K562 (cell line): ENCODE measurements at regions not wholly inside any gene's neighbourhood (a gene's known extent, or its start where the extent isn't known, plus 50 kb on each side); places are given as distances from the start of the nearest gene placed in this dataset.

Source experiments
- BHLHE40 ChIP-seq: IDR thresholded peaks from 2 replicates; pipeline ENCODE4 v1.6.1; 2011; ENCODE audit warnings: low read length, improper control_type of control experiment
- FOXJ3 ChIP-seq: sonication (generic); formaldehyde crosslinking; IDR thresholded peaks from 2 replicates; pipeline ENCODE4 v1.4.0; 2020; ENCODE audit warnings: mild to moderate bottlenecking, missing genetic modification reagents
- HMGN3 ChIP-seq: IDR thresholded peaks from 2 replicates; pipeline ENCODE4 v1.6.1; 2011; ENCODE audit warnings: borderline replicate concordance, low read depth, mild to moderate bottlenecking, mixed read lengths, low read length; ENCODE audit not compliant: insufficient read length; ENCODE audit errors: extremely low read depth
- NR2C2 ChIP-seq, 2 experiments: fragments of 200-800 bp in 1 of 2; sonication (Bioruptor generic) in 1 of 2; sonication (generic) in 1 of 2; formaldehyde crosslinking in 1 of 2; IDR thresholded peaks; 2 replicates each; pipeline versions ENCODE4 v1.6.1 to v1.8.0; 2016 to 2022; ENCODE audit warnings: mild to moderate bottlenecking in 1 of 2, missing compliant biosample characterization in 1 of 2, missing genetic modification characterization in 1 of 2, missing genetic modification reagents in 1 of 2
- RAD21 ChIP-seq, 2 experiments: fragments of 250-450 bp in 1 of 2; fragments of 450-650 bp in 1 of 2; sonication (Bioruptor Pico) in 1 of 2; formaldehyde crosslinking in 1 of 2; IDR thresholded peaks in 1 of 2; conservative IDR thresholded peaks in 1 of 2; 2 replicates each; pipeline versions ENCODE4 v1.4.0 to v1.8.0; 2020 to 2022; ENCODE audit warnings: mild to moderate bottlenecking in 2 of 2, moderate library complexity in 1 of 2
- SRSF1 ChIP-seq: fragments of 200-400 bp; formaldehyde crosslinking; IDR thresholded peaks from 2 replicates; pipeline ENCODE4 v1.6.1; 2017; ENCODE audit warnings: mild to moderate bottlenecking, low read depth, low read length, moderate library complexity
- TF ChIP-seq, protein P1 (sequence below), 2 experiments: fragments of 450-650 bp in 1 of 2; sonication (generic) in 1 of 2; formaldehyde crosslinking; conservative IDR thresholded peaks; 2 replicates each; pipeline versions ENCODE4 v1.4.0 to v1.8.1; 2020 to 2022; ENCODE audit warnings: mild to moderate bottlenecking in 1 of 2, missing genetic modification reagents in 1 of 2
- TF ChIP-seq, protein P2 (sequence below): sonication (generic); IDR thresholded peaks from 2 replicates; pipeline ENCODE4 v1.6.1; 2016
- TF ChIP-seq, protein P3 (sequence below): fragments of 450-650 bp; formaldehyde crosslinking; IDR thresholded peaks from 2 replicates; pipeline ENCODE4 v1.4.0; 2022; ENCODE audit warnings: missing genetic modification characterization
- TF ChIP-seq, protein P4 (sequence below): IDR thresholded peaks from 3 replicates; pipeline ENCODE4 v1.6.1; 2011; ENCODE audit warnings: borderline replicate concordance, mild to moderate bottlenecking; ENCODE audit not compliant: insufficient read length, insufficient read depth
- TF ChIP-seq, protein P5 (sequence below): fragments of 250-450 bp; sonication (Bioruptor Pico); IDR thresholded peaks from 2 replicates; pipeline ENCODE4 v1.5.0; 2021; ENCODE audit warnings: mild to moderate bottlenecking, borderline replicate concordance
- TF ChIP-seq, protein P6 (sequence below): sonication (generic); formaldehyde crosslinking; IDR thresholded peaks from 2 replicates; pipeline ENCODE4 v1.8.1; 2022; ENCODE audit warnings: missing genetic modification reagents

DNA sequence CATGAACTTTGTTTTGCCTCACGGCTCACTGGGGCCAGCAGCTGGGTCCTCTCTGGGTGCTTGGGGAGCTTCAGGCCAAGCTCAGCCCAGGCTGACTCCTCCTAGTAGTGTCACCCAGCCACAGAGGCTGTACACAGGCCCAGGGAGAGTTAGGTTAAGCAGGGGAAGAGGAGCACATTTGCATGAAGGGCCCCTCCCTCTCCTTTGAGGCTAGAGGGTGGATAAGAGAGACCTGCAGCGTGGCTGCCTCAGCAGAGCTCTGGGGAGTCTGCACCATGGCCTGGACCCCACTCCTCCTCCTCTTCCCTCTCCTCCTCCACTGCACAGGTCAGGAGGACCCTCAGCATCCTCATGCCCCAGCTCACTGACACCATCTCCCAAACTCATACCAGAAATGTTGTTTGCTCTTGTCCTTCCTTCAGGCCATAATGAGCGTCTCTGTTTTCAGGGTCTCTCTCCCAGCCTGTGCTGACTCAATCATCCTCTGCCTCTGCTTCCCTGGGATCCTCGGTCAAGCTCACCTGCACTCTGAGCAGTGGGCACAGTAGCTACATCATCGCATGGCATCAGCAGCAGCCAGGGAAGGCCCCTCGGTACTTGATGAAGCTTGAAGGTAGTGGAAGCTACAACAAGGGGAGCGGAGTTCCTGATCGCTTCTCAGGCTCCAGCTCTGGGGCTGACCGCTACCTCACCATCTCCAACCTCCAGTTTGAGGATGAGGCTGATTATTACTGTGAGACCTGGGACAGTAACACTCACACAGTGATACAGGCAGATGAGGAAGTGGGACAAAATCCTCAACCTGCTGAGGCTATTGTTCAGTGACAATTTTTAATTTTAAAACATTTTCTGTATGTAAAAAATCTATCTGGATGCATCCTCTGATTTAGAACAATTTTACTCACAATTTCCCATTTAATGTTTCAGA, 82.4 kb upstream of the VPREB1 start:
- no peak for TF ChIP-seq NR2C2 (CRISPR knock-in tag; IDR thresholded peaks at IDR 0.05)
- TF ChIP-seq NR2C2 (tag; IDR thresholded peaks at IDR 0.05) = no peak
- TF ChIP-seq, protein P1, sequence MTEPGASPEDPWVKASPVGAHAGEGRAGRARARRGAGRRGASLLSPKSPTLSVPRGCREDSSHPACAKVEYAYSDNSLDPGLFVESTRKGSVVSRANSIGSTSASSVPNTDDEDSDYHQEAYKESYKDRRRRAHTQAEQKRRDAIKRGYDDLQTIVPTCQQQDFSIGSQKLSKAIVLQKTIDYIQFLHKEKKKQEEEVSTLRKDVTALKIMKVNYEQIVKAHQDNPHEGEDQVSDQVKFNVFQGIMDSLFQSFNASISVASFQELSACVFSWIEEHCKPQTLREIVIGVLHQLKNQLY (CRISPR knock-in tag; conservative IDR thresholded peaks at IDR 0.05) = no peak
- TF ChIP-seq, protein P2, sequence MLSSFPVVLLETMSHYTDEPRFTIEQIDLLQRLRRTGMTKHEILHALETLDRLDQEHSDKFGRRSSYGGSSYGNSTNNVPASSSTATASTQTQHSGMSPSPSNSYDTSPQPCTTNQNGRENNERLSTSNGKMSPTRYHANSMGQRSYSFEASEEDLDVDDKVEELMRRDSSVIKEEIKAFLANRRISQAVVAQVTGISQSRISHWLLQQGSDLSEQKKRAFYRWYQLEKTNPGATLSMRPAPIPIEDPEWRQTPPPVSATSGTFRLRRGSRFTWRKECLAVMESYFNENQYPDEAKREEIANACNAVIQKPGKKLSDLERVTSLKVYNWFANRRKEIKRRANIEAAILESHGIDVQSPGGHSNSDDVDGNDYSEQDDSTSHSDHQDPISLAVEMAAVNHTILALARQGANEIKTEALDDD = no peak
- TF ChIP-seq BHLHE40 = no peak
- no peak for TF ChIP-seq FOXJ3 (CRISPR knock-in tag)
- TF ChIP-seq SRSF1 = no peak
- TF ChIP-seq, protein P3, sequence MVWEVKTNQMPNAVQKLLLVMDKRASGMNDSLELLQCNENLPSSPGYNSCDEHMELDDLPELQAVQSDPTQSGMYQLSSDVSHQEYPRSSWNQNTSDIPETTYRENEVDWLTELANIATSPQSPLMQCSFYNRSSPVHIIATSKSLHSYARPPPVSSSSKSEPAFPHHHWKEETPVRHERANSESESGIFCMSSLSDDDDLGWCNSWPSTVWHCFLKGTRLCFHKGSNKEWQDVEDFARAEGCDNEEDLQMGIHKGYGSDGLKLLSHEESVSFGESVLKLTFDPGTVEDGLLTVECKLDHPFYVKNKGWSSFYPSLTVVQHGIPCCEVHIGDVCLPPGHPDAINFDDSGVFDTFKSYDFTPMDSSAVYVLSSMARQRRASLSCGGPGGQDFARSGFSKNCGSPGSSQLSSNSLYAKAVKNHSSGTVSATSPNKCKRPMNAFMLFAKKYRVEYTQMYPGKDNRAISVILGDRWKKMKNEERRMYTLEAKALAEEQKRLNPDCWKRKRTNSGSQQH = no peak
- TF ChIP-seq, protein P4, sequence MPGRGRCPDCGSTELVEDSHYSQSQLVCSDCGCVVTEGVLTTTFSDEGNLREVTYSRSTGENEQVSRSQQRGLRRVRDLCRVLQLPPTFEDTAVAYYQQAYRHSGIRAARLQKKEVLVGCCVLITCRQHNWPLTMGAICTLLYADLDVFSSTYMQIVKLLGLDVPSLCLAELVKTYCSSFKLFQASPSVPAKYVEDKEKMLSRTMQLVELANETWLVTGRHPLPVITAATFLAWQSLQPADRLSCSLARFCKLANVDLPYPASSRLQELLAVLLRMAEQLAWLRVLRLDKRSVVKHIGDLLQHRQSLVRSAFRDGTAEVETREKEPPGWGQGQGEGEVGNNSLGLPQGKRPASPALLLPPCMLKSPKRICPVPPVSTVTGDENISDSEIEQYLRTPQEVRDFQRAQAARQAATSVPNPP = no peak
- TF ChIP-seq RAD21 (CRISPR knock-in tag; conservative IDR thresholded peaks at IDR 0.05 in 1 of 2, IDR thresholded peaks at IDR 0.05 in 1 of 2) = no peak
- TF ChIP-seq HMGN3 = no peak
- TF ChIP-seq, protein P5, sequence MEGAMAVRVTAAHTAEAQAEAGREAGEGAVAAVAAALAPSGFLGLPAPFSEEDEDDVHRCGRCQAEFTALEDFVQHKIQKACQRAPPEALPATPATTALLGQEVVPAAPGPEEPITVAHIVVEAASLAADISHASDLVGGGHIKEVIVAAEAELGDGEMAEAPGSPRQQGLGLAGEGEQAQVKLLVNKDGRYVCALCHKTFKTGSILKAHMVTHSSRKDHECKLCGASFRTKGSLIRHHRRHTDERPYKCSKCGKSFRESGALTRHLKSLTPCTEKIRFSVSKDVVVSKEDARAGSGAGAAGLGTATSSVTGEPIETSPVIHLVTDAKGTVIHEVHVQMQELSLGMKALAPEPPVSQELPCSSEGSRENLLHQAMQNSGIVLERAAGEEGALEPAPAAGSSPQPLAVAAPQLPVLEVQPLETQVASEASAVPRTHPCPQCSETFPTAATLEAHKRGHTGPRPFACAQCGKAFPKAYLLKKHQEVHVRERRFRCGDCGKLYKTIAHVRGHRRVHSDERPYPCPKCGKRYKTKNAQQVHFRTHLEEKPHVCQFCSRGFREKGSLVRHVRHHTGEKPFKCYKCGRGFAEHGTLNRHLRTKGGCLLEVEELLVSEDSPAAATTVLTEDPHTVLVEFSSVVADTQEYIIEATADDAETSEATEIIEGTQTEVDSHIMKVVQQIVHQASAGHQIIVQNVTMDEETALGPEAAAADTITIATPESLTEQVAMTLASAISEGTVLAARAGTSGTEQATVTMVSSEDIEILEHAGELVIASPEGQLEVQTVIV (CRISPR knock-in tag) = no peak
- TF ChIP-seq, protein P6, sequence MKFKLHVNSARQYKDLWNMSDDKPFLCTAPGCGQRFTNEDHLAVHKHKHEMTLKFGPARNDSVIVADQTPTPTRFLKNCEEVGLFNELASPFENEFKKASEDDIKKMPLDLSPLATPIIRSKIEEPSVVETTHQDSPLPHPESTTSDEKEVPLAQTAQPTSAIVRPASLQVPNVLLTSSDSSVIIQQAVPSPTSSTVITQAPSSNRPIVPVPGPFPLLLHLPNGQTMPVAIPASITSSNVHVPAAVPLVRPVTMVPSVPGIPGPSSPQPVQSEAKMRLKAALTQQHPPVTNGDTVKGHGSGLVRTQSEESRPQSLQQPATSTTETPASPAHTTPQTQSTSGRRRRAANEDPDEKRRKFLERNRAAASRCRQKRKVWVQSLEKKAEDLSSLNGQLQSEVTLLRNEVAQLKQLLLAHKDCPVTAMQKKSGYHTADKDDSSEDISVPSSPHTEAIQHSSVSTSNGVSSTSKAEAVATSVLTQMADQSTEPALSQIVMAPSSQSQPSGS (CRISPR knock-in tag) = no peak
